Tibial nerve (tissue), 4 donors: ENCODE measurements at regions not wholly inside any gene's neighbourhood (a gene's known extent, or its start where the extent isn't known, plus 50 kb on each side); places are given as distances from the start of the nearest gene placed in this dataset.

ENCODE experiments used
- DNase-seq, 2 donors: peaks; one replicate each; pipeline ENCODE4 v3.0.0-alpha.2; 2019; ENCODE audit warnings: low spot score in 2 of 2
- H3K27ac ChIP-seq, 4 donors: fragments of 200-600 bp; sonication (generic) in 3 of 4; one replicate each; pipeline ENCODE4 v1.5.1; 2017 to 2019; ENCODE audit warnings: mild to moderate bottlenecking in 1 of 4
- H3K27me3 ChIP-seq, 2 donors: fragments of 200-600 bp; sonication (generic) in 1 of 2; one replicate each; pipeline versions ENCODE4 v1.5.1 to v1.6.0; 2017 to 2019
- H3K36me3 ChIP-seq, 3 donors: fragments of 200-600 bp; sonication (generic); one replicate each; pipeline ENCODE4 v1.5.1; 2018 to 2019
- H3K4me1 ChIP-seq, 4 donors: fragments of 200-600 bp; sonication (generic) in 3 of 4; one replicate each; pipeline ENCODE4 v1.5.1; 2017 to 2019
- H3K4me3 ChIP-seq, 4 donors: fragments of 200-600 bp; sonication (generic) in 3 of 4; one replicate each; pipeline ENCODE4 v1.5.1; 2017 to 2019; ENCODE audit warnings: mild to moderate bottlenecking in 1 of 4, moderate library complexity in 1 of 4
- H3K9me3 ChIP-seq, 4 donors: fragments of 200-600 bp; sonication (generic) in 3 of 4; one replicate each; pipeline ENCODE4 v1.5.1; 2017 to 2019
- CTCF ChIP-seq, 5 experiments: fragments of 200-600 bp in 3 of 5; fragments of 450-650 bp in 2 of 5; sonication (generic) in 3 of 5; IDR thresholded peaks; one replicate each; pipeline ENCODE4 v1.5.1; 2016 to 2019; ENCODE audit warnings: antibody characterized with exemption in 5 of 5, mild to moderate bottlenecking in 3 of 5, moderate library complexity in 2 of 5
- EP300 ChIP-seq, 2 donors: sonication (generic); formaldehyde crosslinking; IDR thresholded peaks; one replicate each; pipeline ENCODE4 v1.6.1; 2017; ENCODE audit warnings: antibody characterized with exemption in 2 of 2, mild to moderate bottlenecking in 1 of 2
- POLR2A ChIP-seq, 2 donors: fragments of 450-650 bp; IDR thresholded peaks; one replicate each; pipeline ENCODE4 v1.6.1; 2017; ENCODE audit warnings: antibody characterized with exemption in 2 of 2, mild to moderate bottlenecking in 2 of 2, moderate library complexity in 2 of 2
- whole genome bisulfite sequencing, 2 donors: methylation state at CpG; one replicate each; pipeline ENCODE4 v1.1.5; 2018; 5-methylcytosine and 5-hydroxymethylcytosine counted together

GRCh38 chr13:90912247-90912646, 435.2 kb upstream of the MIR17HG start:
- Histone ChIP-seq H3K27ac (no peak overlapping the region), H3K36me3 (no peaks in the 10 kb centered on the region), H3K4me1 (no peaks in the 10 kb centered on the region), H3K27me3 (no peaks in the 10 kb centered on the region), H3K4me3 (no peak overlapping the region), H3K9me3 (peaks cover 0 to 5% (median 0%) of the 10 kb centered on the region in 4 donors)
- no peak for DNase-seq
- 94 to 100% methylated on average over 1 of the region's 1 CpG for WGBS, 2 donors
- no peak for TF ChIP-seq POLR2A (IDR thresholded peaks at IDR 0.05)
- TF ChIP-seq EP300 (IDR thresholded peaks at IDR 0.05): no peak
- no peak for TF ChIP-seq CTCF (IDR thresholded peaks at IDR 0.05)

DNA sequence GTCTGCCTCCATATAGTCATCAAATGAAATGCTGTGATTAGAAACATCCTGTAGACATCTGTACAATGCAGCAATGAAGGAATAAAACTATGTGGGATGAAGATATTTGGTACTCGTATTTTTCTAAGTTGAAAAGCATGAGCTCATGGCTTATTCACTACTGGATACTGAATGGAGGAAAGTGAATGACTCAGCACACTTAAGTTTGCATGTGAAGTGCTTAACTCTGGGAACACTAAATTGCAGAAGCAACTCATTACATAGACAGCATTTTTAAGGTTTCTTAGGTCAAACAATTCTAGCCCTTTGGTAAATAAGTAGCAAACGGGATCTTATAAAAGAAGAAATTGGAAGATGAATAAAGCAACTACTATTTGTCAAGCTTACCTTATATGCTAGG, 429.0 kb upstream of the MIR17HG start:
- H3K9me3 ChIP-seq: no peaks in the 10 kb centered on the region
- H3K27ac ChIP-seq: no peak overlapping the region
- DNase-seq: no peak
- TF ChIP-seq POLR2A (IDR thresholded peaks at IDR 0.05) (no peak), EP300 (IDR thresholded peaks at IDR 0.05) (no peak), CTCF (IDR thresholded peaks at IDR 0.05) (no peak)
- no peaks in the 10 kb centered on the region for H3K36me3 ChIP-seq
- 19% methylated on average over 2 of the region's 2 CpGs for WGBS, 2 donors
- H3K27me3 ChIP-seq: no peaks in the 10 kb centered on the region
- H3K4me3 ChIP-seq: no peak overlapping the region
- no peaks in the 10 kb centered on the region for H3K4me1 ChIP-seq

GRCh38 chr13:90919153-90919552, 428.3 kb upstream of the MIR17HG start:
- WGBS, 2 donors: 73% methylated on average over 3 of the region's 3 CpGs
- Histone ChIP-seq H3K4me1 (no peaks in the 10 kb centered on the region), H3K36me3 (no peaks in the 10 kb centered on the region), H3K27ac (no peak overlapping the region), H3K9me3 (no peaks in the 10 kb centered on the region), H3K27me3 (no peaks in the 10 kb centered on the region), H3K4me3 (no peak overlapping the region)
- TF ChIP-seq CTCF (IDR thresholded peaks at IDR 0.05) (no peak), POLR2A (IDR thresholded peaks at IDR 0.05) (no peak), EP300 (IDR thresholded peaks at IDR 0.05) (no peak)
- no peak for DNase-seq

DNA sequence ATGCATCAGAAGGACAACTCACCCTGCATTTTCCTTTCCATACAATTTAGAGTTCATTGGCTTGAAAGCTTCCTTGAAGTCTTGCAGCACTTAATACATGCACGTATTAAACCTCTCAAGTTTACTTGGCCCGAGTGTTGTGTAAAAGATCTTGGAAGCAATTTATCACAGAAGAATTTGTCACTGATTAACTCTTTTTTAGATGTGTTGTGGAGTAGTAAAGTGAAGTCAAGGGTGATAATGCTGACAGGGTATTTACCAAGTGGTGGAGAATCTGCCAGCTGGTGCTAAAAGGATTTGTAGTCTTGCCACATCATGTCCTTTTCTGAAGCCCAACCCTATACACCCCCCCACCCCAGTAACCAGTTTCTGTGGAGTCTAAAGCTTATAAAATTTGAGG, 421.0 kb upstream of the MIR17HG start:
- TF ChIP-seq EP300 (IDR thresholded peaks at IDR 0.05) (no peak), CTCF (IDR thresholded peaks at IDR 0.05) (no peak)
- Histone ChIP-seq H3K27ac (no peak overlapping the region), H3K4me3 (no peak overlapping the region), H3K27me3 (no peaks in the 10 kb centered on the region), H3K36me3 (no peaks in the 10 kb centered on the region), H3K4me1 (no peaks in the 10 kb centered on the region), H3K9me3 (peaks cover 0 to 7% (median 0%) of the 10 kb centered on the region in 4 donors)
- DNase-seq: no peak
- 32 to 35% methylated on average over 2 of the region's 2 CpGs for WGBS, 2 donors

DNA sequence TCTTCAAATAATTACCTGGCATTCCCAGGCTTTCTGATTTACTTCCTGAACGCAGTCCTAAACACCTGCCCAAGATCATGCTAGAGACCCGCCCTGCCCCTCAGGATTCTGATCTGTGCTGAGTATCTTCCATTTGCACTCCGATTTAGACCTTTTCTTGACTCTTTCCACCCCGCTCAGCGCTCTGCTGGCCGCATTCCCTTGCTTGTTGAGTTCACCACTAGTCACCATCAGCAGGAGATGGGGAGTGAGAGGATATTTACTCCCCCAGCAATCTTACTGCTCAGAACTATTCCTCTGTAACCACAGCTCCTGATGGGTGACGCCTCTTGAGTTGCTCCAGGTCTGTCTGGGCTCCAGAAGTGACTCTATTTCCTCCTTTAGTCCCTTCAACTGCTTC, 419.4 kb upstream of the MIR17HG start:
- TF ChIP-seq CTCF (IDR thresholded peaks at IDR 0.05) (no peak), POLR2A (IDR thresholded peaks at IDR 0.05) (no peak), EP300 (IDR thresholded peaks at IDR 0.05) (no peak)
- Histone ChIP-seq H3K4me3 (no peak overlapping the region), H3K27me3 (no peaks in the 10 kb centered on the region), H3K4me1 (no peaks in the 10 kb centered on the region), H3K27ac (no peak overlapping the region), H3K9me3 (peaks cover 0 to 7% (median 0%) of the 10 kb centered on the region in 4 donors), H3K36me3 (no peaks in the 10 kb centered on the region)
- 89 to 96% methylated on average over 7 of the region's 7 CpGs for WGBS, 2 donors
- no peak for DNase-seq
